Small intestine (tissue), 7 donors: ENCODE measurements at regions not wholly inside any gene's neighbourhood (a gene's known extent, or its start where the extent isn't known, plus 50 kb on each side); places are given as distances from the start of the nearest gene placed in this dataset.
"Not testable (repeated sequence)": the region's sequence is repeated elsewhere in the genome, so short reads cannot be mapped to it uniquely, and the experiment has no call there.

Experiments
- DNase-seq, 2 donors: peaks; one replicate each; pipeline versions ENCODE4 v3.0.0 to v3.0.0-alpha.2; 2013
- FAIRE-seq: peaks from 2 replicates; lab custom pipeline; 2012; peaks lifted over from hg19 to GRCh38; lab: Jason Lieb, UNC
- H3K27ac ChIP-seq, 3 donors: one replicate each; pipeline ENCODE4 v1.5.1; 2013; ENCODE audit warnings: low read length in 2 of 3, mild to moderate bottlenecking in 2 of 3, control low read depth in 1 of 3, inconsistent platforms in 1 of 3, low read depth in 1 of 3, moderate library complexity in 1 of 3
- H3K27me3 ChIP-seq, 3 donors: one replicate each; pipeline ENCODE4 v1.6.1; 2013; ENCODE audit warnings: low read length in 3 of 3, inconsistent platforms in 1 of 3; ENCODE audit not compliant: control insufficient read depth in 3 of 3, insufficient read depth in 3 of 3
- H3K36me3 ChIP-seq, 3 donors: one replicate each; pipeline ENCODE4 v1.6.1; 2013; ENCODE audit warnings: low read length in 3 of 3, inconsistent platforms in 1 of 3, low read depth in 1 of 3, mild to moderate bottlenecking in 1 of 3, moderate library complexity in 1 of 3; ENCODE audit not compliant: control insufficient read depth in 3 of 3, insufficient read depth in 2 of 3
- H3K4me1 ChIP-seq, 3 donors: one replicate each; pipeline ENCODE4 v1.6.1; 2013; ENCODE audit warnings: low read length in 2 of 3, inconsistent platforms in 1 of 3, low read depth in 1 of 3, mild to moderate bottlenecking in 1 of 3, moderate library complexity in 1 of 3; ENCODE audit not compliant: control insufficient read depth in 3 of 3, insufficient read depth in 2 of 3
- H3K4me3 ChIP-seq, 3 donors: one replicate each; pipeline ENCODE4 v1.5.1; 2013; ENCODE audit warnings: low read length in 3 of 3, control low read depth in 1 of 3, inconsistent platforms in 1 of 3, low read depth in 1 of 3, mild to moderate bottlenecking in 1 of 3, moderate library complexity in 1 of 3
- H3K9me3 ChIP-seq, 2 donors: one replicate each; pipeline ENCODE4 v1.6.1; 2013; ENCODE audit warnings: low read depth in 1 of 2, low read length in 1 of 2; ENCODE audit not compliant: control insufficient read depth in 2 of 2, insufficient read depth in 1 of 2
- WGBS, 3 donors: extraction: QIAGEN DNeasy Blood & Tissue Kit; methylation state at CpG; one replicate each; pipeline ENCODE4 v1.1.7; 2013; 5-methylcytosine and 5-hydroxymethylcytosine counted together
- donor health status: healthy with polysubstance abuse.
- donor health status: control.
- donor health status: control.
- donor health status: Bipolar disorder and iron deficiency.
- donor health status: healthy.

GRCh38 chr7:9919-10318, 182.5 kb upstream of the FAM20C start:
- H3K4me3 ChIP-seq, H3K36me3 ChIP-seq, FAIRE-seq, DNase-seq, H3K27ac ChIP-seq, H3K4me1 ChIP-seq, H3K27me3 ChIP-seq, H3K9me3 ChIP-seq: not testable (repeated sequence)
- WGBS, 3 donors: 90% methylated on average over 1 of the region's 1 CpG; no CpG with 5 or more reads in 2 of the 3 donors

- FAIRE-seq, DNase-seq, H3K9me3 ChIP-seq, H3K36me3 ChIP-seq, H3K27ac ChIP-seq, H3K4me1 ChIP-seq, H3K4me3 ChIP-seq, H3K27me3 ChIP-seq: not testable (repeated sequence)
- 90 to 94% (median 91%) methylated on average over 3 to 8 of the region's 20 CpGs for WGBS, 3 donors
Observed at GRCh38 chr7:32565-33280, 159.6 kb upstream of the FAM20C start.

GRCh38 chr7:35121-35541, 157.2 kb upstream of the FAM20C start:
- 71 to 75% (median 75%) methylated on average over 9 of the region's 9 CpGs for WGBS, 3 donors
- not testable (repeated sequence) for H3K4me1 ChIP-seq, FAIRE-seq, H3K36me3 ChIP-seq, H3K27ac ChIP-seq, H3K9me3 ChIP-seq, DNase-seq, H3K27me3 ChIP-seq, H3K4me3 ChIP-seq

GRCh38 chr7:36539-36938, 155.8 kb upstream of the FAM20C start:
- not testable (repeated sequence) for H3K27ac ChIP-seq, H3K4me1 ChIP-seq, H3K27me3 ChIP-seq, H3K4me3 ChIP-seq, H3K9me3 ChIP-seq, H3K36me3 ChIP-seq, FAIRE-seq, DNase-seq
- no CpG with 5 or more reads among the region's 4 CpGs for WGBS, 3 donors

GRCh38 chr7:37656-38055, 154.7 kb upstream of the FAM20C start:
- not testable (repeated sequence) for H3K4me1 ChIP-seq, H3K4me3 ChIP-seq, H3K36me3 ChIP-seq, DNase-seq, H3K9me3 ChIP-seq, H3K27me3 ChIP-seq, H3K27ac ChIP-seq, FAIRE-seq
- WGBS, 3 donors: 92 to 95% (median 93%) methylated on average over 9 to 10 of the region's 10 CpGs

GRCh38 chr7:38444-38843, 153.9 kb upstream of the FAM20C start:
- H3K36me3 ChIP-seq, H3K27me3 ChIP-seq, H3K4me1 ChIP-seq, H3K4me3 ChIP-seq, H3K9me3 ChIP-seq, H3K27ac ChIP-seq, FAIRE-seq, DNase-seq: not testable (repeated sequence)
- 53 to 83% (median 80%) methylated on average over 1 to 4 of the region's 4 CpGs for WGBS, 3 donors

GRCh38 chr7:39984-40740, 152.2 kb upstream of the FAM20C start:
- FAIRE-seq, H3K27me3 ChIP-seq: not testable (repeated sequence)

GRCh38 chr7:40799-41750, 151.3 kb upstream of the FAM20C start:
- Histone ChIP-seq H3K36me3 (no peaks in the 10 kb centered on the region), H3K4me3 (no peak overlapping the region), H3K27me3 (peaks cover 0 to 8% (median 0%) of the 10 kb centered on the region in 3 donors), H3K4me1 (no peaks in the 10 kb centered on the region), H3K9me3 (no peaks in the 10 kb centered on the region), H3K27ac (no peak overlapping the region)
- no peak for FAIRE-seq
- 70 to 78% (median 75%) methylated on average over 16 of the region's 16 CpGs for WGBS, 3 donors
- DNase-seq: no peak

More at GRCh38 chr7:39984-40740, 152.2 kb upstream of the FAM20C start:
- H3K4me1 ChIP-seq, DNase-seq, H3K4me3 ChIP-seq, H3K27ac ChIP-seq, H3K36me3 ChIP-seq, H3K9me3 ChIP-seq: not testable (repeated sequence)
- 21 to 54% (median 24%) methylated on average over 4 of the region's 5 CpGs for WGBS, 3 donors
